H9 (cell line): ENCODE measurements at regions not wholly inside any gene's neighbourhood (a gene's known extent, or its start where the extent isn't known, plus 50 kb on each side); places are given as distances from the start of the nearest gene placed in this dataset.

Source experiments
- DNase-seq: peaks from one replicate; pipeline ENCODE4 v3.0.0-alpha.2; 2017
- H2AFZ ChIP-seq: one replicate; pipeline ENCODE4 v1.6.1; 2013; ENCODE audit warnings: mild to moderate bottlenecking, low read length, control low read depth, moderate library complexity
- H2AK5ac ChIP-seq: 2 replicates; pipeline ENCODE4 v1.6.1; 2013; ENCODE audit warnings: low read length, control low read depth, mixed read lengths; ENCODE audit not compliant: insufficient read length
- H2BK120ac ChIP-seq: one replicate; pipeline ENCODE4 v1.6.1; 2013; ENCODE audit warnings: low read depth, mild to moderate bottlenecking, low read length, control low read depth, inconsistent platforms; ENCODE audit not compliant: poor library complexity, severe bottlenecking
- H2BK12ac ChIP-seq: 2 replicates; pipeline ENCODE4 v1.6.1; 2013; ENCODE audit warnings: low read length, control low read depth, mixed read lengths, low read depth; ENCODE audit not compliant: insufficient read length
- H2BK15ac ChIP-seq: 2 replicates; pipeline ENCODE4 v1.6.1; 2013; ENCODE audit warnings: low read depth, low read length, control low read depth
- H2BK20ac ChIP-seq: one replicate; pipeline ENCODE4 v1.6.1; 2013; ENCODE audit warnings: low read depth, mild to moderate bottlenecking, low read length, control low read depth, inconsistent platforms; ENCODE audit not compliant: poor library complexity, severe bottlenecking
- H2BK5ac ChIP-seq: 2 replicates; pipeline ENCODE4 v1.6.1; 2013; ENCODE audit warnings: low read length, control low read depth, mixed read lengths; ENCODE audit not compliant: insufficient read length
- H3K14ac ChIP-seq: 2 replicates; pipeline ENCODE4 v1.6.1; 2013; ENCODE audit warnings: low read length, control low read depth; ENCODE audit not compliant: insufficient read depth
- H3K18ac ChIP-seq: 2 replicates; pipeline ENCODE4 v1.6.1; 2013; ENCODE audit warnings: low read depth, mild to moderate bottlenecking, mixed read lengths, low read length, control low read depth; ENCODE audit not compliant: insufficient read length
- H3K23ac ChIP-seq: 2 replicates; pipeline ENCODE4 v1.6.1; 2013; ENCODE audit warnings: low read length, control low read depth, mixed read lengths, low read depth; ENCODE audit not compliant: insufficient read length
- H3K23me2 ChIP-seq: 2 replicates; pipeline ENCODE4 v1.6.1; 2013; ENCODE audit warnings: low read depth, mild to moderate bottlenecking, mixed read lengths, low read length, control low read depth; ENCODE audit not compliant: insufficient read length, poor library complexity, severe bottlenecking
- H3K27ac ChIP-seq: 2 replicates; pipeline ENCODE4 v1.5.1; 2013; ENCODE audit warnings: low read length, control low read depth, mixed read lengths, low read depth; ENCODE audit not compliant: insufficient read length
- H3K27me3 ChIP-seq: 2 replicates; pipeline ENCODE4 v1.6.1; 2013; ENCODE audit warnings: low read length, control low read depth, inconsistent platforms; ENCODE audit not compliant: insufficient read depth
- H3K4ac ChIP-seq: 2 replicates; pipeline ENCODE4 v1.6.1; 2013; ENCODE audit warnings: low read depth, mild to moderate bottlenecking, control low read depth, inconsistent platforms, low read length, moderate library complexity
- H3K4me1 ChIP-seq: 2 replicates; pipeline ENCODE4 v1.6.1; 2013; ENCODE audit warnings: low read length, control low read depth, inconsistent platforms; ENCODE audit not compliant: insufficient read depth
- H3K4me2 ChIP-seq: 2 replicates; pipeline ENCODE4 v1.6.1; 2013; ENCODE audit warnings: low read length, control low read depth, mixed read lengths; ENCODE audit not compliant: insufficient read length, insufficient read depth
- H3K56ac ChIP-seq: 2 replicates; pipeline ENCODE4 v1.6.1; 2013; ENCODE audit warnings: low read depth, mild to moderate bottlenecking, mixed read lengths, low read length, control low read depth; ENCODE audit not compliant: insufficient read length
- H3K79me1 ChIP-seq: 2 replicates; pipeline ENCODE4 v1.6.1; 2013; ENCODE audit warnings: low read depth, mild to moderate bottlenecking, moderate library complexity, low read length, control low read depth, inconsistent platforms; ENCODE audit not compliant: insufficient read depth, poor library complexity, severe bottlenecking
- H3K79me2 ChIP-seq: 2 replicates; pipeline ENCODE4 v1.6.1; 2013; ENCODE audit warnings: low read length, control low read depth, inconsistent platforms; ENCODE audit not compliant: insufficient read depth
- H3K9ac ChIP-seq: 2 replicates; pipeline ENCODE4 v1.6.1; 2013; ENCODE audit warnings: low read length, control low read depth, mixed read lengths; ENCODE audit not compliant: insufficient read length; ENCODE audit errors: extremely low read depth
- H3K9me3 ChIP-seq: one replicate; pipeline ENCODE4 v1.6.1; 2013; ENCODE audit warnings: low read depth, low read length, inconsistent platforms; ENCODE audit not compliant: control insufficient read depth
- H3T11ph ChIP-seq: one replicate; pipeline ENCODE4 v1.6.1; 2013; ENCODE audit warnings: mild to moderate bottlenecking, low read length, control low read depth, inconsistent platforms
- H4K20me1 ChIP-seq: one replicate; pipeline ENCODE4 v1.6.1; 2013; ENCODE audit not compliant: control insufficient read depth, insufficient read length, insufficient read depth
- H4K5ac ChIP-seq: 2 replicates; pipeline ENCODE4 v1.6.1; 2013; ENCODE audit warnings: low read depth, mild to moderate bottlenecking, mixed read lengths, low read length, control low read depth; ENCODE audit not compliant: insufficient read length
- H4K8ac ChIP-seq: replicated peaks from 2 replicates; pipeline ENCODE4 v1.6.1; 2013; ENCODE audit warnings: low read length, control low read depth, mixed read lengths, low read depth; ENCODE audit not compliant: insufficient read length
- H4K91ac ChIP-seq: 2 replicates; pipeline ENCODE4 v1.6.1; 2013; ENCODE audit warnings: low read depth, mild to moderate bottlenecking, moderate library complexity, mixed read lengths, low read length, control low read depth; ENCODE audit not compliant: insufficient read length
- H3K27ac Mint-ChIP-seq, 3 experiments: 2 replicates in 2 of 3; 3 replicates in 1 of 3; pipeline ENCODE4 v1.8.0; 2020 to 2021; ENCODE audit warnings: mixed read lengths in 3 of 3, mild to moderate bottlenecking in 1 of 3, moderate library complexity in 1 of 3
- H3K27me3 Mint-ChIP-seq: 2 replicates; pipeline ENCODE4 v1.8.0; 2021; ENCODE audit warnings: low read depth, mild to moderate bottlenecking, moderate library complexity, mixed read lengths
- H3K36me3 Mint-ChIP-seq, 3 experiments: 2 replicates in 2 of 3; 3 replicates in 1 of 3; pipeline ENCODE4 v1.8.0; 2020 to 2021; ENCODE audit warnings: low read depth in 3 of 3, mixed read lengths in 3 of 3; ENCODE audit not compliant: insufficient read depth in 1 of 3
- H3K4me1 Mint-ChIP-seq, 2 experiments: 2 replicates each; pipeline ENCODE4 v1.8.0; 2020; ENCODE audit warnings: mixed read lengths in 2 of 2
- H3K4me3 Mint-ChIP-seq, 2 experiments: 2 replicates in 1 of 2; 3 replicates in 1 of 2; pipeline ENCODE4 v1.8.0; 2020 to 2021; ENCODE audit warnings: mild to moderate bottlenecking in 2 of 2, mixed read lengths in 2 of 2, moderate library complexity in 1 of 2
- H3K9me3 Mint-ChIP-seq, 2 experiments: 2 replicates in 1 of 2; 3 replicates in 1 of 2; pipeline ENCODE4 v1.8.0; 2020; ENCODE audit warnings: mild to moderate bottlenecking in 2 of 2, mixed read lengths in 2 of 2, moderate library complexity in 1 of 2
- WGBS: extraction: QIAGEN DNeasy Blood & Tissue Kit; methylation state at CpG from one replicate; pipeline ENCODE4 v1.1.7; 2013; ENCODE audit warnings: missing lambda C conversion rate, low lambda C conversion rate, mixed read lengths; ENCODE audit not compliant: insufficient read length; ENCODE audit errors: extremely low coverage; 5-methylcytosine and 5-hydroxymethylcytosine counted together
- TF ChIP-seq, protein P1 (sequence below): fragments of 200-600 bp; sonication (generic); conservative IDR thresholded peaks from 3 replicates; pipeline ENCODE4 v1.8.0; 2021; ENCODE audit warnings: antibody characterized with exemption, mild to moderate bottlenecking

DNA sequence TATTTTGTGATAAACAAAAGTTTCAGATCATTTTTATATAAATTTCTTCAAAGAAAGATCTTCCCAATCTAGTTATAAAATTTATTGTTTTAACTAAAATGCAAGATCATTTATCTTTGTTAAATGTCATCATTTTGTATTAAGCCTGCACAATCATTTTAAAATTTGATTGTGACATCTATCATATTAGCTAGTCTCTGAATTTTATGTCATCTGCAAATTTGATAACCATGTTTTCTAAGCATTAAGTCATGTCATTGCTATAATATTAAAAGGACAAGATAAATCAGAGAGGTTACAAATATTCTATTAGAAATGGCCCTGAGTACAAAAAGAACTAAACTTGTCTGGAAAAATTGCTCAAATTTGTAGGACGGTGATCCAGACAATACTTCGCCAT lies 175.9 kb downstream of the PTN start:
- no peak overlapping the region for H3K56ac ChIP-seq
- no peaks in the 10 kb centered on the region for H4K20me1 ChIP-seq
- TF ChIP-seq, protein P1, sequence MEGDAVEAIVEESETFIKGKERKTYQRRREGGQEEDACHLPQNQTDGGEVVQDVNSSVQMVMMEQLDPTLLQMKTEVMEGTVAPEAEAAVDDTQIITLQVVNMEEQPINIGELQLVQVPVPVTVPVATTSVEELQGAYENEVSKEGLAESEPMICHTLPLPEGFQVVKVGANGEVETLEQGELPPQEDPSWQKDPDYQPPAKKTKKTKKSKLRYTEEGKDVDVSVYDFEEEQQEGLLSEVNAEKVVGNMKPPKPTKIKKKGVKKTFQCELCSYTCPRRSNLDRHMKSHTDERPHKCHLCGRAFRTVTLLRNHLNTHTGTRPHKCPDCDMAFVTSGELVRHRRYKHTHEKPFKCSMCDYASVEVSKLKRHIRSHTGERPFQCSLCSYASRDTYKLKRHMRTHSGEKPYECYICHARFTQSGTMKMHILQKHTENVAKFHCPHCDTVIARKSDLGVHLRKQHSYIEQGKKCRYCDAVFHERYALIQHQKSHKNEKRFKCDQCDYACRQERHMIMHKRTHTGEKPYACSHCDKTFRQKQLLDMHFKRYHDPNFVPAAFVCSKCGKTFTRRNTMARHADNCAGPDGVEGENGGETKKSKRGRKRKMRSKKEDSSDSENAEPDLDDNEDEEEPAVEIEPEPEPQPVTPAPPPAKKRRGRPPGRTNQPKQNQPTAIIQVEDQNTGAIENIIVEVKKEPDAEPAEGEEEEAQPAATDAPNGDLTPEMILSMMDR, result no peak
- H4K5ac ChIP-seq, result no peak overlapping the region
- no peak overlapping the region for H2AK5ac ChIP-seq
- no peak overlapping the region for H3K4me2 ChIP-seq
- H3K27ac ChIP-seq, result no peak overlapping the region
- no CpG with 5 or more reads among the region's 2 CpGs for WGBS
- no peak overlapping the region for H2BK20ac ChIP-seq
- Mint-ChIP-seq H3K9me3 (no peaks in the 10 kb centered on the region), H3K4me3 (no peak overlapping the region), H3K27ac (no peak overlapping the region), H3K27me3 (no peaks in the 10 kb centered on the region), H3K4me1 (peaks cover 10 to 11% of the 10 kb centered on the region in 2 experiments), H3K36me3 (no peaks in the 10 kb centered on the region)
- no peaks in the 10 kb centered on the region for H3K79me2 ChIP-seq
- no peaks in the 10 kb centered on the region for H3K79me1 ChIP-seq
- no peak overlapping the region for H3K23ac ChIP-seq
- no peak for DNase-seq
- no peak overlapping the region for H2BK120ac ChIP-seq
- no peaks in the 10 kb centered on the region for H3K4me1 ChIP-seq
- no peak overlapping the region for H2BK5ac ChIP-seq
- no peak overlapping the region for H2BK12ac ChIP-seq
- no peaks in the 10 kb centered on the region for H3K27me3 ChIP-seq
- H3K18ac ChIP-seq, result no peak overlapping the region
- no peak overlapping the region for H4K8ac ChIP-seq
- H2AFZ ChIP-seq, result no peak overlapping the region
- no peak overlapping the region for H3K4ac ChIP-seq
- H3K9me3 ChIP-seq, result no peaks in the 10 kb centered on the region
- no peak overlapping the region for H3K14ac ChIP-seq
- no peaks in the 10 kb centered on the region for H3K23me2 ChIP-seq
- H3T11ph ChIP-seq, result no peak overlapping the region
- no peak overlapping the region for H4K91ac ChIP-seq
- H3K9ac ChIP-seq, result no peak overlapping the region
- H2BK15ac ChIP-seq, result no peak overlapping the region
